Neuron (in vitro differentiated cells): ENCODE measurements at regions not wholly inside any gene's neighbourhood (a gene's known extent, or its start where the extent isn't known, plus 50 kb on each side); places are given as distances from the start of the nearest gene placed in this dataset.

ENCODE experiments used
- H2AFZ ChIP-seq: one replicate; pipeline ENCODE4 v1.6.1; 2013; ENCODE audit warnings: low read depth, mild to moderate bottlenecking, inconsistent platforms, low read length, moderate library complexity
- H3K27me3 ChIP-seq: one replicate; pipeline ENCODE4 v1.6.1; 2013; ENCODE audit warnings: low read length; ENCODE audit not compliant: insufficient read depth
- H3K36me3 ChIP-seq: one replicate; pipeline ENCODE4 v1.6.1; 2013; ENCODE audit warnings: low read length; ENCODE audit not compliant: insufficient read depth
- H3K4me1 ChIP-seq: one replicate; pipeline ENCODE4 v1.6.1; 2013; ENCODE audit warnings: low read length; ENCODE audit not compliant: insufficient read depth
- H3K4me3 ChIP-seq: 2 replicates; pipeline ENCODE4 v1.5.1; 2013; ENCODE audit warnings: mild to moderate bottlenecking, low read length, moderate library complexity
- H3K9me3 ChIP-seq: one replicate; pipeline ENCODE4 v1.6.1; 2013; ENCODE audit warnings: low read length

- no peaks in the 10 kb centered on the region for H3K36me3 ChIP-seq
- H3K9me3 ChIP-seq = no peaks in the 10 kb centered on the region
- no peak overlapping the region for H2AFZ ChIP-seq
- H3K4me3 ChIP-seq = no peak overlapping the region
- H3K4me1 ChIP-seq = no peaks in the 10 kb centered on the region
- no peaks in the 10 kb centered on the region for H3K27me3 ChIP-seq
Observed at GRCh38 chr3:116824208-116824607, 114.6 kb downstream of the TUSC7 start.

- no peaks in the 10 kb centered on the region for H3K27me3 ChIP-seq
- H3K9me3 ChIP-seq = no peaks in the 10 kb centered on the region
- no peaks in the 10 kb centered on the region for H3K36me3 ChIP-seq
- no peak overlapping the region for H3K4me3 ChIP-seq
- H3K4me1 ChIP-seq = peaks cover 36% of the 10 kb centered on the region
- peak overlapping the region; percentile 33 for H2AFZ ChIP-seq
Observed at GRCh38 chr3:116833202-116833601, 123.6 kb downstream of the TUSC7 start.

GRCh38 chr3:116834816-116835215 lies 125.2 kb downstream of the TUSC7 start:
- peaks cover 37% of the 10 kb centered on the region for H3K4me1 ChIP-seq
- H2AFZ ChIP-seq = no peak overlapping the region
- H3K4me3 ChIP-seq = no peak overlapping the region
- H3K27me3 ChIP-seq = no peaks in the 10 kb centered on the region
- H3K36me3 ChIP-seq = no peaks in the 10 kb centered on the region
- no peaks in the 10 kb centered on the region for H3K9me3 ChIP-seq

GRCh38 chr3:116835658-116836057 lies 126.1 kb downstream of the TUSC7 start:
- H3K4me3 ChIP-seq = no peak overlapping the region
- peaks cover 37% of the 10 kb centered on the region for H3K4me1 ChIP-seq

GRCh38 chr3:116836286-116836685 lies 126.7 kb downstream of the TUSC7 start:
- Histone ChIP-seq H3K4me3 (no peak overlapping the region), H3K9me3 (no peaks in the 10 kb centered on the region), H3K36me3 (no peaks in the 10 kb centered on the region), H3K27me3 (no peaks in the 10 kb centered on the region), H2AFZ (no peak overlapping the region), H3K4me1 (peaks cover 42% of the 10 kb centered on the region)

More at GRCh38 chr3:116835658-116836057, 126.1 kb downstream of the TUSC7 start:
- H3K9me3 ChIP-seq = no peaks in the 10 kb centered on the region
- no peaks in the 10 kb centered on the region for H3K27me3 ChIP-seq
- H2AFZ ChIP-seq = no peak overlapping the region
- H3K36me3 ChIP-seq = no peaks in the 10 kb centered on the region

- H3K9me3 ChIP-seq = no peaks in the 10 kb centered on the region
- no peak overlapping the region for H3K4me3 ChIP-seq
- H3K4me1 ChIP-seq = peaks cover 53% of the 10 kb centered on the region
- no peaks in the 10 kb centered on the region for H3K27me3 ChIP-seq
- no peaks in the 10 kb centered on the region for H3K36me3 ChIP-seq
- no peak overlapping the region for H2AFZ ChIP-seq
Observed at GRCh38 chr3:116837483-116837882, 127.9 kb downstream of the TUSC7 start.

- H2AFZ ChIP-seq = no peak overlapping the region
- peaks cover 42% of the 10 kb centered on the region for H3K4me1 ChIP-seq
- no peaks in the 10 kb centered on the region for H3K36me3 ChIP-seq
- H3K27me3 ChIP-seq = no peaks in the 10 kb centered on the region
- no peak overlapping the region for H3K4me3 ChIP-seq
- H3K9me3 ChIP-seq = no peaks in the 10 kb centered on the region
Observed at GRCh38 chr3:116841003-116841735, 131.6 kb downstream of the TUSC7 start.

- Histone ChIP-seq H3K4me3 (no peak overlapping the region), H3K9me3 (no peaks in the 10 kb centered on the region), H2AFZ (no peak overlapping the region), H3K4me1 (peaks cover 38% of the 10 kb centered on the region), H3K36me3 (no peaks in the 10 kb centered on the region), H3K27me3 (no peaks in the 10 kb centered on the region)
Observed at GRCh38 chr3:116842254-116842957, 132.8 kb downstream of the TUSC7 start.

GRCh38 chr3:116848248-116848829 lies 138.8 kb downstream of the TUSC7 start:
- H2AFZ ChIP-seq = no peak overlapping the region
- peaks cover 29% of the 10 kb centered on the region for H3K4me1 ChIP-seq
- no peaks in the 10 kb centered on the region for H3K27me3 ChIP-seq
- no peak overlapping the region for H3K4me3 ChIP-seq
- H3K36me3 ChIP-seq = no peaks in the 10 kb centered on the region
- peaks cover 2% of the 10 kb centered on the region for H3K9me3 ChIP-seq

GRCh38 chr3:116849261-116849688 lies 139.7 kb downstream of the TUSC7 start:
- peaks cover 22% of the 10 kb centered on the region for H3K4me1 ChIP-seq
- H3K4me3 ChIP-seq = no peak overlapping the region
- H3K9me3 ChIP-seq = peaks cover 2% of the 10 kb centered on the region
- peak overlapping the region; percentile 41 for H2AFZ ChIP-seq
- no peaks in the 10 kb centered on the region for H3K36me3 ChIP-seq
- no peaks in the 10 kb centered on the region for H3K27me3 ChIP-seq

GRCh38 chr3:116852803-116853202 lies 143.2 kb downstream of the TUSC7 start:
- no peak overlapping the region for H3K4me3 ChIP-seq
- H2AFZ ChIP-seq = no peak overlapping the region
- no peaks in the 10 kb centered on the region for H3K27me3 ChIP-seq
- peaks cover 2% of the 10 kb centered on the region for H3K9me3 ChIP-seq
- peaks cover 22% of the 10 kb centered on the region for H3K4me1 ChIP-seq
- H3K36me3 ChIP-seq = no peaks in the 10 kb centered on the region

- H3K4me3 ChIP-seq = no peak overlapping the region
- no peaks in the 10 kb centered on the region for H3K27me3 ChIP-seq
- H3K4me1 ChIP-seq = peaks cover 18% of the 10 kb centered on the region
- no peaks in the 10 kb centered on the region for H3K36me3 ChIP-seq
- H2AFZ ChIP-seq = peak overlapping the region; percentile 59
- H3K9me3 ChIP-seq = no peaks in the 10 kb centered on the region
Observed at GRCh38 chr3:116863270-116863770, 153.7 kb downstream of the TUSC7 start.
